C4-2B (cell line): ENCODE measurements at regions not wholly inside any gene's neighbourhood (a gene's known extent, or its start where the extent isn't known, plus 50 kb on each side); places are given as distances from the start of the nearest gene placed in this dataset.
A peak's percentile ranks its signal among the peaks of the same experiment; 100 is the strongest.

Experiments
- H3K27ac ChIP-seq: fragments of 450-650 bp; 2 replicates; pipeline ENCODE4 v1.5.1; 2017
- ZFX ChIP-seq: fragments of 450-650 bp; IDR thresholded peaks from 2 replicates; pipeline ENCODE4 v1.6.1; 2017
- TF ChIP-seq, protein P1 (sequence below): fragments of 450-650 bp; conservative IDR thresholded peaks from 2 replicates; pipeline ENCODE4 v1.5.1; 2017; ENCODE audit warnings: mild to moderate bottlenecking

DNA sequence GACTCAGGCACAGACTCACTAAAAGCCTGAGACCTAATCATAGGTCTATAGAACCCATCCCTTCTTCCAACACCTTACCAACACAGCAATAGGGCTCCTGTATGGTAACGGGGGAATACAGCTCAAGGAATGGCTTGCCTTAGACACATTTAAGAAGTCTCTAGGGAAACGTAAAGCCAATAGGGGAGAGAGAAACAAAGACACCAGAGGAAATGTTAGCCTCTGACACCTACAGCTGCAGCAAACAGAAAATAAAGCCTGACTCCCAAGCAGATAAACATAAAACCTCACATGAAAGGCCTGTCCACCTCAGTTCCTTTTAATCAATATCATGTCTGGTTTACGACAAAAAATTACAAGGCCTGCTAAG is 51.1 kb upstream of the NCOA1 start:
- H3K27ac ChIP-seq: no peak overlapping the region
- no peak for TF ChIP-seq ZFX
- TF ChIP-seq, protein P1, sequence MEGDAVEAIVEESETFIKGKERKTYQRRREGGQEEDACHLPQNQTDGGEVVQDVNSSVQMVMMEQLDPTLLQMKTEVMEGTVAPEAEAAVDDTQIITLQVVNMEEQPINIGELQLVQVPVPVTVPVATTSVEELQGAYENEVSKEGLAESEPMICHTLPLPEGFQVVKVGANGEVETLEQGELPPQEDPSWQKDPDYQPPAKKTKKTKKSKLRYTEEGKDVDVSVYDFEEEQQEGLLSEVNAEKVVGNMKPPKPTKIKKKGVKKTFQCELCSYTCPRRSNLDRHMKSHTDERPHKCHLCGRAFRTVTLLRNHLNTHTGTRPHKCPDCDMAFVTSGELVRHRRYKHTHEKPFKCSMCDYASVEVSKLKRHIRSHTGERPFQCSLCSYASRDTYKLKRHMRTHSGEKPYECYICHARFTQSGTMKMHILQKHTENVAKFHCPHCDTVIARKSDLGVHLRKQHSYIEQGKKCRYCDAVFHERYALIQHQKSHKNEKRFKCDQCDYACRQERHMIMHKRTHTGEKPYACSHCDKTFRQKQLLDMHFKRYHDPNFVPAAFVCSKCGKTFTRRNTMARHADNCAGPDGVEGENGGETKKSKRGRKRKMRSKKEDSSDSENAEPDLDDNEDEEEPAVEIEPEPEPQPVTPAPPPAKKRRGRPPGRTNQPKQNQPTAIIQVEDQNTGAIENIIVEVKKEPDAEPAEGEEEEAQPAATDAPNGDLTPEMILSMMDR: no peak

DNA sequence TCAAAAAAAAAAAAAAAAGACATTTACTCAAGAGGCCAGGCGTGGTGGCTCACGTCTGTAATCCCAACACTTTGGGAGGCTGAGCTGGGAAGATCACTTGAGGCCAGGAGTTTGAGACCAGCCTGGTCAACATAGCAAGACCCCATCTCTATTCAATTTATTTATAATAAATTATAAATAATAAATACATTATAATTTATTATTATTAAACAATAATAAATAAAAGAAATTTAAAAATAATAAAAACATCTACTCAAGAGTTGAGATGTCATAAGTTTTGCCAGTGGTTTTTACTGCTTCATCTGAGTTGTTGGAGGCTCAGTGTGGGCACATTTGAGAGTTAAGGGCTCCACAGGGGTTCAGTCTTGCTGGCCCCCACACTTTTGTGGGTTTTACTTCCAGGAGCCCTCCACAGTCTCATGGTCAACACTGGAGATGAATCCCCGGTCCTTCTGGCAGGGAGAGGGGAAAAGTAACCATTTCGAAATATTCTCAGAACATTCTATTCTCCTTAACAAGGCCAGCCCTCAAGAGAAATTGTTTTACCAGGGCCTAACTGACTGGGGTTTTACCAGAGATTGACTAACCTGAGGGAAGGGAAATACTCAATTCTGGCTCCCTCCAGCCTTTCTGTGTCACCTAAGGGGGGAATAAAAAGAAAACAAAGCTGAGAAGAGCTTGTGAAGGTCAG is 51.6 kb upstream of the NCOA1 start:
- no peak overlapping the region for H3K27ac ChIP-seq
- no peak for TF ChIP-seq ZFX
- TF ChIP-seq, protein P1: no peak

DNA sequence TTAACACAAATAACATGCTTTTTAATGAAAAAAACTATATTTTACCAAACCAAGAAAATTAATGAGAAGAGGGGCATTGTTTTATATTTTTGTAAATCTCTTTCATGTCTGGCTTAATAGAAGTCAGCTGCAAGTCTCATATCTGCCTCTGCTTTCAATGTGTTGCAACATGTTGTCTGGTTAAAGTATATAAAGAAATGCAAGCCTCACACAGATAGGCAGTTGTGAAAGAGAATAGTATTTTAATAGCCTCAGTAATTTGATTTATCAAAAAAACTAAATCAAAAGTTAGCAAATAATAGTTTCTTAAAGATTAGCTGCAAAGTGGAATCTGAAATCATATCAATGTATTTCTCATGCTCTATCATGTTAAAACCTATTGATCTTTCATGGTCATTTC is 52.9 kb upstream of the NCOA1 start:
- TF ChIP-seq ZFX: no peak
- TF ChIP-seq, protein P1: no peak
- H3K27ac ChIP-seq: no peak overlapping the region

DNA sequence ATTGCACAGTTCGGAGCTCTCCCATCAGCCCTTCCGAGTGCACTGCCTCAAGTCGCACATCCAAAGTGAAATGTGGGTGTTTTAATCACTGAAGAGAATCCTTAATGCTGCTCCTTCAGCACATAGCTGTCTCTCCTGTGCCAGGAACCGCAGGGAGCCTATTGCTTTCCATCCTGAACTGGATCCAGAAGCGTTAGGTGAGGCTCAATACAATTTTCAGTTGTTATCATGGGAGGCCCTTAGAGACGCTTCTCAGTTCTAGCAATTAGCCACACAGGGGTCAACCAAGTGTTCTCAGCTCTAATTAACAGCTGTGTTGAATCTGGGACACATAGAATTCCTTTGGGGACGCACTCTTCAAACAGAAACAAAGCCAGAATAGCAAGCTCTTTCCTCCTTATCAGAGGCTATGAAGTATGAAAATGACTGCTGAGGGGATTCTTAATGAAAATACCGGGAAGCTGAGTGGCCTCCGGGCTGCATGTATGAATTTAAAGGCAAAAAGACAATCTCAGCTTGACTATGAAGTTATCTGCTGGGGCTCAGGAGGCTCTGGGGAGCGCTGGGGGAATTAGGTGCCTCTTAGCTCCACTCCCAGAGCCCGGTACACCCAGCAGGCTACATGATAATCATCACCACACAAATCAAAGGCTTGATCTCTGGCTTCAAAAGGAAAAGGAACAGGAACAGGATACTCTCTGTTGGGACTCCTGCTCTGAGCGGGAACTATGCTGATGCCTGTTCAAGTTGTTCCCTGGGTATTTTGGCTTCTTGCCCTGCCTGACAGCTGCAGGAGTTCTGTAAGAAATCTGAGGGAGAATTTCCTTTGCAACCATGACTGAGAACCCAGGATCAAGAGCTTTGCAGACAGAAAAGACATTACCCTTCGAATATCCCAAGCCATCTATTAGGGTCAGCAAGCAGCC is 55.4 kb upstream of the NCOA1 start:
- H3K27ac ChIP-seq: peak overlapping the region; percentile 75
- TF ChIP-seq ZFX: no peak

DNA sequence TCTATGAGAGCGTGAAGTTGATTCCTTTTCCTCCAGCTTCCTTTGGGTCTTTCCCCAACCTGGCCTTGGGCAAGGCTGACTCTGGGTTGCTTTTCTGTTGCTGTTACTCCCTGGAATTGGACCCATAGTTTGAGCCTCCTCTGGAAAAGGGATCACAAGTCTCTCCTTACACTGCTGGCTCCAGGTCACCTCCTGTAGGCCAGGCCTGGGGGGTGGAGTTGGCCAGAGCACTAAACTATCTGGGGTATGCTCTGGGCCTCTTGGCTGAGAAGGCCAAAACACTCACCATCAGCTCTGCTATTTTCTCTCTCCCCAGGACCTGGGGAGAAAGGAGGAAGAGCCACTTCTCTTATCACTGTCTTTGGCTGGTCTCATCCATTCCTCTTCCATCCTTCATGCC is 56.5 kb upstream of the NCOA1 start:
- peak overlapping the region; percentile 75 for H3K27ac ChIP-seq
- no peak for TF ChIP-seq ZFX
- TF ChIP-seq, protein P1: no peak

DNA sequence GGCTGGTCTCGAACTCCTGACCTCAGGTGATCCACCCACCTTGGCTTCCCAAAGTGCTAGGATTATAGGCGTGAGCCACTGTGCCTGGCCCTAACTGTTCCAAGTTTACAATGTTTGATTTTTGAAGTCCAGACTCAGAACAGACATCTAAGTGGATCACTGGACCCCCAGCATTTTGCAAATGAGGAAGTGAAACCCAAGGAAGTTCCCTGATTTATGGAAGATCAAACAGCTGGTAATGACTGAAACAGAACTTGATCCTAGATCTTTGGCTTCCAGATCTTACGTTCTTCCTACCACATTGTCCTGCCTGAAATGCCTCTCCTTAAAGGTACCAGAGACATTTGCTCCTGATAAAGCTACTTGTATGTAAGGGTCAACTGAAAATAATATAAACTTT is 58.3 kb upstream of the NCOA1 start:
- H3K27ac ChIP-seq: no peak overlapping the region
- TF ChIP-seq ZFX: no peak
- TF ChIP-seq, protein P1: no peak

DNA sequence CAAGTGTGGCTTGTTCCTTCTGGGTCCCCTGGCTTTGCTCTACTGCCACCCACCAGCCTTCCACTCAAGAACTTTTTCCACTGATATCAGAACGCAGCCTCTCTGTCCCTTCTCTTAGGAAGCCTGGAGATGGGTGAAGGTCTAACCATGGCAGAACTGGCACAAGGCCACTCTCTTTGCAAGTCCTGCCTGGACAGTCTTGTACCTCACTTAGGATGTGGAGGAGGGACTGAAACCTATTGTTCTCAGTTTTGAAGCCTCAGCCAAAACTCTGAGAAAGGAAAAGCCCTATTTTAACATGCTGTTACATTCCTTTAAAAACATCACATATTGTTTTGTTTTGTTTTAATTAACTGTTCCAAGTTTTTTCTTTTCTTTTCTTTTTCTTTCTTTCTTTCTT is 58.9 kb upstream of the NCOA1 start:
- TF ChIP-seq ZFX: no peak
- TF ChIP-seq, protein P1: no peak
- no peak overlapping the region for H3K27ac ChIP-seq
